HG03196 (cell line): ENCODE measurements at regions not wholly inside any gene's neighbourhood (a gene's known extent, or its start where the extent isn't known, plus 50 kb on each side); places are given as distances from the start of the nearest gene placed in this dataset.
"Not testable (repeated sequence)": the region's sequence is repeated elsewhere in the genome, so short reads cannot be mapped to it uniquely, and the experiment has no call there.

Source experiments
- ATAC-seq: cut with Tn5 transposase; IDR thresholded peaks from one replicate; pipeline ENCODE4 v1.9.1; 2021; ENCODE audit not compliant: unreplicated experiment

GRCh38 chrX:4179031-4179430, 465.6 kb upstream of the PRKX start:
- ATAC-seq, result no peak

- no peak for ATAC-seq
These were observed 461.8 kb upstream of the PRKX start for GRCh38 chrX:4175221-4175620.

- no peak for ATAC-seq
These were observed 460.3 kb upstream of the PRKX start for GRCh38 chrX:4173743-4174142.

GRCh38 chrX:4151798-4152197, 438.3 kb upstream of the PRKX start:
- ATAC-seq, result no peak

- ATAC-seq, result no peak
These were observed 436.8 kb upstream of the PRKX start for GRCh38 chrX:4150259-4150658.

GRCh38 chrX:4129626-4130025, 416.2 kb upstream of the PRKX start:
- no peak for ATAC-seq

- ATAC-seq, result no peak
These were observed 405.4 kb upstream of the PRKX start for GRCh38 chrX:4118666-4119530.

GRCh38 chrX:4110964-4111363, 397.5 kb upstream of the PRKX start:
- ATAC-seq, result no peak

- no peak for ATAC-seq
These were observed 381.5 kb upstream of the PRKX start for GRCh38 chrX:4094926-4095325.

GRCh38 chrX:4091046-4091760, 377.8 kb upstream of the PRKX start:
- ATAC-seq, result no peak

GRCh38 chrX:4059893-4060292, 346.4 kb upstream of the PRKX start:
- no peak for ATAC-seq

- ATAC-seq, result no peak
These were observed 330.5 kb upstream of the PRKX start for GRCh38 chrX:4043951-4044350.

GRCh38 chrX:4035874-4036273, 322.4 kb upstream of the PRKX start:
- ATAC-seq, result no peak

GRCh38 chrX:4028151-4028550, 314.7 kb upstream of the PRKX start:
- ATAC-seq, result no peak

GRCh38 chrX:4005281-4005680, 291.8 kb upstream of the PRKX start:
- ATAC-seq, result no peak

- ATAC-seq, result no peak
These were observed 291.4 kb upstream of the PRKX start for GRCh38 chrX:4004822-4005221.

- ATAC-seq, result no peak
These were observed 280.9 kb upstream of the PRKX start for GRCh38 chrX:3994315-3994714.

GRCh38 chrX:3990569-3990968, 277.1 kb upstream of the PRKX start:
- ATAC-seq, result no peak

GRCh38 chrX:3972104-3972858, 258.8 kb upstream of the PRKX start:
- ATAC-seq, result not testable (repeated sequence)

GRCh38 chrX:3968749-3969148, 255.3 kb upstream of the PRKX start:
- ATAC-seq, result no peak

GRCh38 chrX:3963980-3964379, 250.5 kb upstream of the PRKX start:
- no peak for ATAC-seq
